NCI-H1092 (cell line): ENCODE measurements at regions not wholly inside any gene's neighbourhood (a gene's known extent, or its start where the extent isn't known, plus 50 kb on each side); places are given as distances from the start of the nearest gene placed in this dataset.
A peak's percentile ranks its signal among the peaks of the same experiment; 100 is the strongest.

Experiments
- DNase-seq: peaks from one replicate; lab custom pipeline; 2025; lab: John Stamatoyannopoulos, UW

GRCh38 chr14:22477569-22478194 lies 111.3 kb downstream of the DAD1 start:
- no peak for DNase-seq

GRCh38 chr14:22476887-22477286 lies 112.1 kb downstream of the DAD1 start:
- no peak for DNase-seq

- no peak for DNase-seq
Measured at GRCh38 chr14:22476005-22476751, 112.8 kb downstream of the DAD1 start.

- no peak for DNase-seq
Measured at GRCh38 chr14:22475381-22475780, 113.6 kb downstream of the DAD1 start.

GRCh38 chr14:22474730-22475351 lies 114.2 kb downstream of the DAD1 start:
- no peak for DNase-seq

GRCh38 chr14:22472935-22473854 lies 115.8 kb downstream of the DAD1 start:
- DNase-seq, result peak; percentile 39

- DNase-seq, result no peak
Measured at GRCh38 chr14:22472466-22472865, 116.6 kb downstream of the DAD1 start.

DNA sequence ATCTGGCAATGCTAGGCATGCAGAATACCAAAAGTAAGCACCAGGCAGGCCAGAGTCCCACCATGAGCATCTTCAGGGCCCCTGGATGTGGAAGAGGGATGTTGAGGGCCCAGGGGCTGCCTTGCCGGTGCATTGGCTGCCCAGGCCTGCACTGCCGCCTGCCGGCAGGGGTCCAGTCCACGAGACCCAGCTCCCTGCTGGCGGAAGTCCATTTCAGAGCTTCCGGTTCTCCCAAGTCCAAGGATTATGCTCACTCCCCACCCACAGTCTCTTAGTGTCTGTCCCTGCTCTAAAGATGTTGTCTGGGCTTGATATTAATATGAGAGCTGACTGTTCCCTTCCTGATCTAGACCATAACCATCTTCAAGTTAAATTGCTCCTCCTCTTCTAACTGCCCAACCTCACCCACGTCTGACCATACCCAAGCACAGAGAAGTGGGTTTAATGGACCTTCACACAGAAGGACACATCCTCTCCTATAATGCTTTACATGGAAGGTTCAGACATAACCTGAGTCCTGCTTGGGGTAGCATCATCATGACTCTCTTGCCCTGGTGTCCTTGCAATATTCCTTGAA lies 117.4 kb downstream of the DAD1 start:
- peak; percentile 36 for DNase-seq

DNA sequence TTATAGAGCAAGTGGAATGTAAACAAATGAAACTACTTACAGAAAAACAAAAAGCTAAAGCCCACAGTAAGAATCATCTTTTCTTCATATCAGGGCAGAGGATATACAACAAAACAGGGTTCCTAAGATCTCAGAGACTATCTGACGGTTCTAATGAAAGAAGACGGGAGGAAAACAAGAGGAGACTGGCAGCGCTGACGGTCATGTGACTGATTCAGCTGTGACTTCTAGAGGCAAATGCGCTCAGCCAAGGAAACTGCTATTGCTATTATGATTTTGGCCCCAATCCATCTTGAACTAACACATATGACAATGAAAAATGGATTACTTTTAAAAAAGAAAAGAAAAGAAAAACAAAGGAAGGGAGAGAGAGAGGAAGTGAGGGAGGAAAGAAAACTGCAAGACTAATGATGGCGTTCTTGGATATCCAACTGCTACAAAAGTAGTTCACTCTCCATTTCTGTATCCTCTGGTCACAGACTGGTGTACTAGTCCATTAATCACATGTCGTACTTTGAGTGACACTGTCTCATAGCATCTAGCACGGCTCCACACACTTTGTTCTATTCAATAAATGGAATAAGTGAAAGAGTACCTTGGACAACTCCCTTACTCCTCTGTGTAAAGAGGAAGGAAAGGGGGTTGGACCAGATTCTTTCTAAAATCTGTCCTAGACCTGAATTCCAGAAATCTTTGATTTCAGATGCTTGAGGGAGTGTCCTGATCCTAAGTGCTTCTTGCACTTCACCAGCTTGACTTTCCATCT lies 119.3 kb downstream of the DAD1 start:
- no peak for DNase-seq

DNA sequence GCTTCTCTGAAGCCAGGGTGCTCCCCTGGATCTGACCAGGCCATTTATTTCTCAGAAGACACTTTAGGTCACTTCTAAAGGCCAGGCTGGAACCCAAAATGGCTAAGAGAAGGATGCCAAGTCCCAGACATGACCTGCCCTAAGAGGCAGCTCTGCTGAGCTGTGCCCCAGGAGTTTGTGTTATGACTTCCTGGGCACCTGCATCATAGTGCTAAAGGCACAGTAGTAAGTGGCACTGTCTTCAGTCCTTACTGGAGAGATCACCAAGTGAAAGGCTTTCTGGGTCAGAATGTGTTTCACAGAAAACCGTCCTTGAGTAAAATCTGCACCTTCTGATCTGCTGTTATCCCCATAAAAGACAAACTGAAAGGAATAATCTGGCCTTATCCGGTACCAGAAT lies 120.2 kb downstream of the DAD1 start:
- no peak for DNase-seq

- DNase-seq, result no peak
Measured at GRCh38 chr14:22466491-22466890, 122.5 kb downstream of the DAD1 start.

- no peak for DNase-seq
Measured at GRCh38 chr14:22465201-22465840, 123.7 kb downstream of the DAD1 start.

DNA sequence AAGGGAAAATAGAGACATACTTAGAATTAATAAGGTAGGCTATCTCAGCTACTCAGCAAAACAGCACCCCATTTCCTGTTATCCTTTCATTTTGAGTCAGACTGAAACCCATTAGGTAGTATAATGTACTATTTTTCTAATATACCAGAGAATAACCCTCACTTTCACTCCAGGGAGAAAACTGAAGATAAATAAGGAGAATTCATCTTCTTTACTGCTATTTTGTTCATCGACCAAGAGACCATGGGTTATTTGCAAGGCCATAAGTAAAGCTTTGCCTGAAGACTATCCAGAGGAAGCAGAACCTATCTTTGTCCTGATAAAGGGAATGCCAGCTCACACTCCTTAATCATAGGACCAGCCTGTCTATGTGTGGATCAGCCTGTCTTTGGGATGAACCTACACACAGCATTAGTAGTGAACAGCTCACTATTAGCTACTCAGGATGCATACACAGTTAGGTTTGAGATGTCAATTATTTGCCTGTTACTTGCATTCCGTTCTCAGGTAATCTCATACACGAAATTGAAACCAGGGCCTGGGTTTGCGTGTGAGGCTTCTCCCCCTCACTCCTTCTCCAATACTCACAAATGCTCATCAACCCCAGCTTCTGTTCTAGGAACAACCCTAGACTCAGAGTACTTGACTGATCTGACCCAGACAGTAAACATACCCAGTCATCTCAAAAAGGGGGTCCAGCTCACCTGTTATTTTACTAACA lies 124.4 kb downstream of the DAD1 start:
- DNase-seq, result no peak

DNA sequence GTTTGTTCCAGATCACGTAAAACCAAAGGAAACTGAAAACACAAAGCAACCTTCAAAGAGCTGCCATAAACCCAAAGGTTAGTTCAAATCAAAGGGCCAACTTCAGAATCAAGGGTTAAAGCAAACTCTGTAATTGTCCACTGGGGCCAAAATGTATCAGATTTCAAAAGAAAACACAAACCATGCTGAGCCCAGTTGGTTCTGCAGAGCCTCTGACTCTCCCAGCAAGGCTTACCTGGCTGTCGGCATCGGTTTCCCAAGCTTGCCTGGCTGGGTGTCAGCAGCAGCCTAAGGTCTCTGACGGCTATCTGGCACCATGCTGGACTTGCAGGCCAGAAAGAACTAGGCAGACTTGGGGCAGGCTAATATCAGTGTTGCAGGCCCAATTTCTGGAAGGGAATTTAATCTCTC lies 125.3 kb downstream of the DAD1 start:
- DNase-seq, result no peak

- DNase-seq, result no peak
Measured at GRCh38 chr14:22462923-22463322, 126.1 kb downstream of the DAD1 start.

- DNase-seq, result no peak
Measured at GRCh38 chr14:22460461-22461195, 128.4 kb downstream of the DAD1 start.

GRCh38 chr14:22458737-22459136 lies 130.3 kb downstream of the DAD1 start:
- DNase-seq, result no peak

DNA sequence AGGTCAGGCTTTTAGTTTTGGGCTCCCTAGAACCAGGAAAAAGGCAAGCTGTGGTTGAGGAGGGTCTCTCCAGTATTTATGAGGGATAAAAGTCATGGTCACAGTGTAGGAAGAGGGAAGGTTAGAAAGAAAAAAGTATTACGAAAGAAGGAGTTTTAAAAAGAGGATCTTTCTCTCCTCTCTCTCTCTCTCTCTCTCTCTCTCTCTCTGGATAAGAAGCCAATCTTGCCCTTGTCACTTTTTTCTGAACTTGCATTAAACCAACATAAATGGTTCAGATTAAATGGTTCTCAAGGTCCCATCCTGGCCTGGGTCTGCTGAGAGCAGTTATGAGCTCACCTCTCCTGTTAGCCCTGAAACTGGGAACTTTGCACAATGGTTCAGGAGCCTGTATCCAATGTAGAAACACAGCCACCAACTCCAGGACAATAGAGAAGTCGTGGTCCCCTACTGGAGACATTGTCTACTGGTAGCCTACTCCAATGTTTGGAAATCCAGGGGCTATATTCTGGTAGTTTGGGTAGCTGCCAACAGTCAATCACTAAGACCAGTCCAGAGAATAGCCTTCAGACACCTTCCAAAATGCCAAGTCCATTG lies 131.9 kb downstream of the DAD1 start:
- no peak for DNase-seq

DNA sequence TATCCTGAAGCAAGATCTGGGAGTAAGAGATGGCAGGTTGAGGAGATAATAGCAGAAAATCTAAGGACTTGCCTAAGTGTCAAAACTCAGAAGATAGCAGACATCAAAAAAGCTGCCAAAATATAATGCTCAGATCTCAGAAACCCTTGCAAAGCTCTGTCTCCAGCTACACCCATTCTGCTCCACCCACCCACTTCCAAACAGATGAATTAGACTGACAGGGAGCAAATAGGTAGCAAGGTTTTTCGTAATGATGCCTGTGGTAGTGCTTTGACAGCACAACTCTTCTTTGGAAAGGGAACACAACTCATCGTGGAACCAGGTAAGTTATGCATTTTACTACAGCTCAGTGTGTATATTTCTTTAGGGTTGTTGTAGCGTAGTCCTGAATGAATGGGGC lies 132.6 kb downstream of the DAD1 start:
- DNase-seq, result no peak
